Panc1 (cell line): ENCODE measurements at regions not wholly inside any gene's neighbourhood (a gene's known extent, or its start where the extent isn't known, plus 50 kb on each side); places are given as distances from the start of the nearest gene placed in this dataset.

Experiments used
- ATAC-seq: fragments of 200-7000 bp; cut with Tn5 transposase; 2 replicates; pipeline ENCODE4 v1.9.1; 2020; ENCODE audit warnings: mild to moderate bottlenecking, moderate library complexity
- BruUV-seq: library from RNA; stranded (reverse); fragments of 400-500 nt; replicated peaks from 2 replicates; lab custom pipeline; 2021; lab: Mats Ljungman, UMichigan
- CTCF ChIA-PET: fragments of 300-600 bp; sonication (Branson Sonifier 250); formaldehyde crosslinking; loops from one replicate; lab custom pipeline; 2022; ENCODE audit warnings: antibody characterized with exemption; lab: Charles Lee
- POLR2A ChIA-PET: fragments of 300-600 bp; sonication (Branson Sonifier 250); formaldehyde crosslinking; loops from one replicate; lab custom pipeline; 2022; ENCODE audit warnings: antibody characterized with exemption; lab: Charles Lee
- DNase-seq: peaks from one replicate; pipeline ENCODE4 v3.0.0-alpha.2; 2010; ENCODE audit warnings: low read depth, low spot score
- H3K27ac ChIP-seq: 2 replicates; pipeline ENCODE4 v1.5.1; 2011; ENCODE audit warnings: mild to moderate bottlenecking, low read length, inconsistent platforms
- H3K27me3 ChIP-seq: fragments of 200-500 bp; sonication (Bioruptor generic); 2 replicates; pipeline ENCODE4 v1.6.0; 2014; ENCODE audit warnings: low read length, inconsistent platforms; ENCODE audit not compliant: control insufficient read depth, insufficient read depth
- H3K36me3 ChIP-seq: fragments of 200-500 bp; sonication (Bioruptor generic); 2 replicates; pipeline ENCODE4 v1.5.1; 2014; ENCODE audit warnings: inconsistent platforms, mild to moderate bottlenecking, low read length, moderate library complexity; ENCODE audit not compliant: control insufficient read depth, insufficient read depth
- H3K4me1 ChIP-seq: 2 replicates; pipeline ENCODE4 v1.5.1; 2011; ENCODE audit warnings: inconsistent platforms, mild to moderate bottlenecking, low read length, moderate library complexity; ENCODE audit not compliant: control insufficient read depth, insufficient read depth
- H3K4me3 ChIP-seq, 2 experiments: 2 replicates each; pipeline ENCODE4 v1.5.1; 2011 to 2012; ENCODE audit warnings: low read depth in 2 of 2, low read length in 2 of 2, mild to moderate bottlenecking in 2 of 2, inconsistent platforms in 1 of 2, moderate library complexity in 1 of 2
- H3K9me3 ChIP-seq: fragments of 200-500 bp; sonication (Bioruptor generic); 2 replicates; pipeline ENCODE4 v1.5.1; 2014; ENCODE audit warnings: low read depth, mild to moderate bottlenecking, inconsistent platforms, low read length, moderate library complexity; ENCODE audit not compliant: control insufficient read depth, insufficient read depth
- POLR2AphosphoS5 ChIP-seq: IDR thresholded peaks from 2 replicates; pipeline ENCODE4 v1.6.1; 2012; ENCODE audit warnings: mild to moderate bottlenecking, low read depth, low read length, moderate library complexity
- SIN3A ChIP-seq: IDR thresholded peaks from 2 replicates; pipeline ENCODE4 v1.6.1; 2012; ENCODE audit warnings: low read depth, mild to moderate bottlenecking, low read length, moderate library complexity, borderline replicate concordance; ENCODE audit not compliant: insufficient read depth
- TCF7L2 ChIP-seq: IDR thresholded peaks from 2 replicates; pipeline ENCODE4 v1.6.1; 2011; ENCODE audit warnings: mild to moderate bottlenecking, low read depth, low read length, inconsistent platforms
- in situ Hi-C: cut with HindIII; loops from 2 replicates; pipeline ENCODE4 v1.10.0; 2016; ENCODE audit warnings: low sequenced_read_pairs, low pct_unique_long_range_greater_than_20kb
- intact Hi-C: fragments of 100-400 bp; cut with micrococcal nuclease; formaldehyde crosslinking; loops from one replicate; pipeline ENCODE4 v1.10.0; 2022; ENCODE audit not compliant: unreplicated experiment
- TF ChIP-seq, protein P1 (sequence below), 2 experiments: IDR thresholded peaks; 2 replicates each; pipeline ENCODE4 v1.6.1; 2011 to 2012; ENCODE audit warnings: low read depth in 2 of 2, control low read depth in 1 of 2, low read length in 1 of 2, mild to moderate bottlenecking in 1 of 2, moderate library complexity in 1 of 2; ENCODE audit not compliant: insufficient read depth in 1 of 2
- TF ChIP-seq, protein P2 (sequence below): fragments of 450-650 bp; IDR thresholded peaks from 2 replicates; pipeline ENCODE4 v1.5.1; 2017; ENCODE audit warnings: mild to moderate bottlenecking

DNA sequence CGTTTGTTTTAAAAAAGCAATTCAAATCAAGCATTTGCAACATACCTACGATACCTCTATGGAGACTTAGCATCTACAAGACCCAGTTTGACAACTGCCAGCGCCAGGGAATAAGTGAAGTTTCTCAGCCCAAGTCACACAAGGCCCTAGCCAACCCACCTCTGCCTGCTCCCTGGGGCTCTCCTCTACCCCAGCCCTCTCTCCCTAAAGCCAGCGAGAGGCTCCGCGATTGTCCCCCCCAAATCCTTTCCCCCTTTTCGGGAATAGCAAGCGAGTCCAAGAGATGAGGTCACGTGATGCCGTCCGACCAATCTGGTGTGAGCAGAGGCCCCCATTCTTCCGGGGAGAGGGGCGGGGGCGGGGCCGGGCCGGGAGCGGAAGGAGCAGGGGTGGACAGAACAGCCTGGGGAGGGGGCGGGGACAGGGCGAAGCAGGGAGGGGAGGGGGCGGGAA lies 102.2 kb upstream of the RAB6C start:
- POLR2A ChIA-PET = no interaction called here
- H3K27ac ChIP-seq = peak overlapping the region; percentile 18; the same call in 1 of the 2 replicates
- peak; percentile 91 for ATAC-seq

DNA sequence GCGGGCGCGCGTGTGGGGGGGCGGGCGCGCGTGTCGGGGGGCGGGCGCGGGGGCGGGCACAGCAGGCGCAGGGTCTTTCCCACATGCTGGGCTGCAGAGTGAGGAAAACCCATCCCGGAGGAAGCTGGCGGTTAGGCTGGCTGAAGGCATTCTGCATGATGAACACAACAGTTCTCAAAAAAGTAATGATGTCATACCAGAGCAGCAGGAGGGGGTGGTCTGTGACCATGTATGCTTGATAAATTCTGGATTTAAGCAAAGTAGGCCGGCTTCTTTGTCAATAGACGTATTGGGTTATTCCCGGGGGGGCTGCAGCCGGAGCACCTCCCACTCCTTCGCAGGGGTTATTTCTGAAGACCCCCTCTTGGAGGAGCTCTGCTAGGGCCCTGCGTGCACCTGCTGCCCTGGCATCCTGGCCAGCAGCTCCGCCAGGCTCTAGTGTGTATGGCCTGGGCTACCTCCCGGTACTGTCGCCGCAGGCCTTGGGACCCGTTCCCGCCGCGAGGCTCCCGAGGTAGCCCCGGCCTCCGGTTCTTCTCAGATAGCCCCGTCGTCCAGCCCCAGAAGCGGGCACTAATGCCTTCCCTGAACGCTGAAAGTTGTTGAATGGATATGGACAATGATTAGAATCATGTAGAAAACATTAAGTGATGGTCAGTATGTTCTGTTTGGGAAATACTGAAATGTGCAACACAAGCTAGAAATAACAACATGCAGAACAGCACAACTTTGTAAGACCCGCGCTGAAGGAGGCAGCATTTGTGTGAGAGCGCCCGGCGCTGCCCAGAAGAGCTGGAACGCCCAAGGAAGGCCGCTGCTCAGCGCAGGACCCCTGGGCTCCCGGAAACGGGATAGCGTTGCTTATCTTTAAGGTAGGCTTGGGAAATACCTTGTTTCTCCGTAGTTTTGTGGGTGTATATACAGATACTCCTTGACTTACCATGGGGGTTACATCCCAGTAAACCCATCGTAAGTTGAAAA lies 101.4 kb upstream of the RAB6C start:
- peak; percentile 65 for ATAC-seq
- intact Hi-C loops (no loop called here), in situ Hi-C loops (no loop called here)
- peak overlapping the region; percentile 18 to 30; a peak in 3 of 4 replicates for H3K4me3 ChIP-seq
- DNase-seq = no peak
- no peaks in the 10 kb centered on the region; the same call in 1 of the 2 replicates for H3K27me3 ChIP-seq
- CTCF ChIA-PET = no interaction called here
- no peak overlapping the region for H3K27ac ChIP-seq
- no peaks in the 10 kb centered on the region for H3K4me1 ChIP-seq
- no peaks in the 10 kb centered on the region for H3K9me3 ChIP-seq
- no peaks in the 10 kb centered on the region for H3K36me3 ChIP-seq
- POLR2A ChIA-PET = no interaction called here
- TF ChIP-seq SIN3A (no peak), POLR2AphosphoS5 (no peak), TCF7L2 (no peak)
- TF ChIP-seq, protein P1, sequence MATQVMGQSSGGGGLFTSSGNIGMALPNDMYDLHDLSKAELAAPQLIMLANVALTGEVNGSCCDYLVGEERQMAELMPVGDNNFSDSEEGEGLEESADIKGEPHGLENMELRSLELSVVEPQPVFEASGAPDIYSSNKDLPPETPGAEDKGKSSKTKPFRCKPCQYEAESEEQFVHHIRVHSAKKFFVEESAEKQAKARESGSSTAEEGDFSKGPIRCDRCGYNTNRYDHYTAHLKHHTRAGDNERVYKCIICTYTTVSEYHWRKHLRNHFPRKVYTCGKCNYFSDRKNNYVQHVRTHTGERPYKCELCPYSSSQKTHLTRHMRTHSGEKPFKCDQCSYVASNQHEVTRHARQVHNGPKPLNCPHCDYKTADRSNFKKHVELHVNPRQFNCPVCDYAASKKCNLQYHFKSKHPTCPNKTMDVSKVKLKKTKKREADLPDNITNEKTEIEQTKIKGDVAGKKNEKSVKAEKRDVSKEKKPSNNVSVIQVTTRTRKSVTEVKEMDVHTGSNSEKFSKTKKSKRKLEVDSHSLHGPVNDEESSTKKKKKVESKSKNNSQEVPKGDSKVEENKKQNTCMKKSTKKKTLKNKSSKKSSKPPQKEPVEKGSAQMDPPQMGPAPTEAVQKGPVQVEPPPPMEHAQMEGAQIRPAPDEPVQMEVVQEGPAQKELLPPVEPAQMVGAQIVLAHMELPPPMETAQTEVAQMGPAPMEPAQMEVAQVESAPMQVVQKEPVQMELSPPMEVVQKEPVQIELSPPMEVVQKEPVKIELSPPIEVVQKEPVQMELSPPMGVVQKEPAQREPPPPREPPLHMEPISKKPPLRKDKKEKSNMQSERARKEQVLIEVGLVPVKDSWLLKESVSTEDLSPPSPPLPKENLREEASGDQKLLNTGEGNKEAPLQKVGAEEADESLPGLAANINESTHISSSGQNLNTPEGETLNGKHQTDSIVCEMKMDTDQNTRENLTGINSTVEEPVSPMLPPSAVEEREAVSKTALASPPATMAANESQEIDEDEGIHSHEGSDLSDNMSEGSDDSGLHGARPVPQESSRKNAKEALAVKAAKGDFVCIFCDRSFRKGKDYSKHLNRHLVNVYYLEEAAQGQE (IDR thresholded peaks at IDR 0.05; ENCODE audit: insufficient read depth in 1 of 2, low read depth in 2 of 2, low read length in 1 of 2) = no peak
- TF ChIP-seq, protein P2, sequence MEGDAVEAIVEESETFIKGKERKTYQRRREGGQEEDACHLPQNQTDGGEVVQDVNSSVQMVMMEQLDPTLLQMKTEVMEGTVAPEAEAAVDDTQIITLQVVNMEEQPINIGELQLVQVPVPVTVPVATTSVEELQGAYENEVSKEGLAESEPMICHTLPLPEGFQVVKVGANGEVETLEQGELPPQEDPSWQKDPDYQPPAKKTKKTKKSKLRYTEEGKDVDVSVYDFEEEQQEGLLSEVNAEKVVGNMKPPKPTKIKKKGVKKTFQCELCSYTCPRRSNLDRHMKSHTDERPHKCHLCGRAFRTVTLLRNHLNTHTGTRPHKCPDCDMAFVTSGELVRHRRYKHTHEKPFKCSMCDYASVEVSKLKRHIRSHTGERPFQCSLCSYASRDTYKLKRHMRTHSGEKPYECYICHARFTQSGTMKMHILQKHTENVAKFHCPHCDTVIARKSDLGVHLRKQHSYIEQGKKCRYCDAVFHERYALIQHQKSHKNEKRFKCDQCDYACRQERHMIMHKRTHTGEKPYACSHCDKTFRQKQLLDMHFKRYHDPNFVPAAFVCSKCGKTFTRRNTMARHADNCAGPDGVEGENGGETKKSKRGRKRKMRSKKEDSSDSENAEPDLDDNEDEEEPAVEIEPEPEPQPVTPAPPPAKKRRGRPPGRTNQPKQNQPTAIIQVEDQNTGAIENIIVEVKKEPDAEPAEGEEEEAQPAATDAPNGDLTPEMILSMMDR = no peak
- no TSS peak for BruUV-seq

More for the DNA sequence above, 102.2 kb upstream of the RAB6C start:
- Histone ChIP-seq H3K4me3 (peak overlapping the region; percentile 47 to 66), H3K27me3 (no peaks in the 10 kb centered on the region; the same call in 1 of the 2 replicates), H3K9me3 (no peaks in the 10 kb centered on the region), H3K4me1 (no peaks in the 10 kb centered on the region), H3K36me3 (no peaks in the 10 kb centered on the region)
- CTCF ChIA-PET = no interaction called here
- BruUV-seq = no TSS peak
- in situ Hi-C loops (no loop called here), intact Hi-C loops (no loop called here)
- no peak for DNase-seq
- no peak for TF ChIP-seq SIN3A
- TF ChIP-seq, protein P1 (IDR thresholded peaks at IDR 0.05; ENCODE audit: insufficient read depth in 1 of 2, low read depth in 2 of 2, low read length in 1 of 2) = no peak
- TF ChIP-seq TCF7L2 = no peak
- TF ChIP-seq POLR2AphosphoS5 = no peak
- TF ChIP-seq, protein P2 = no peak
